ENCODE measurements at regions not wholly inside any gene's neighbourhood (a gene's known extent, or its start where the extent isn't known, plus 50 kb on each side); places are given as distances from the start of the nearest gene placed in this dataset.
A peak's percentile ranks its signal among the peaks of the same experiment; 100 is the strongest.

DNA sequence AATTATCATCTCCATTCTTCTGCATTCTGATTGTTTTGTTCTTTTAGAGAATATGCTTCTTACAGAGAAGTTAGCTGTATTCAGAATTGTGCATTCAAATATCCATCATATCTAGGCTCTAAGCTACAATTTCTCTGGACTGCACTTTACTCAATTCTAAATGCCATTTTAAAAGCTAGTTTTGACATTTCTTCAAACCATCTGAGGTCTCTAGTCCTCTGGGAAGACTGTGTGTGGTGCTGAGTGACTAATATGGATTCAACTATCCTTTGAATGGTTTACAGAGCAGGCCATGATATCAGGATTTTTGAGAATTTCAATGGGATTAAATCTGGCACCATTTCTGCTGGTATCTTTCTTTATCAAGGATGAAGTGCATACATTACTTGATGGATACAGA is 285.7 kb downstream of the BTBD3 start:
- peak overlapping the region; percentile 31; the same call in 1 of the 2 replicates for H3K4me2 ChIP-seq
- no peak overlapping the region for H2AFZ ChIP-seq (ENCODE audit: low read depth)
- H3K9ac ChIP-seq, result no peak overlapping the region
- no peaks in the 10 kb centered on the region for H3K36me3 ChIP-seq (ENCODE audit: insufficient read depth)
- H3K27me3 ChIP-seq (ENCODE audit: insufficient read depth, low read depth), result no peaks in the 10 kb centered on the region
- no peak overlapping the region for H3K4me3 ChIP-seq (IDR thresholded peaks at IDR 0.05; ENCODE audit: insufficient read depth, low read depth, low read length)
- no peaks in the 10 kb centered on the region for H3K79me2 ChIP-seq (ENCODE audit: insufficient read depth, low read depth)
- TF ChIP-seq, protein P1, sequence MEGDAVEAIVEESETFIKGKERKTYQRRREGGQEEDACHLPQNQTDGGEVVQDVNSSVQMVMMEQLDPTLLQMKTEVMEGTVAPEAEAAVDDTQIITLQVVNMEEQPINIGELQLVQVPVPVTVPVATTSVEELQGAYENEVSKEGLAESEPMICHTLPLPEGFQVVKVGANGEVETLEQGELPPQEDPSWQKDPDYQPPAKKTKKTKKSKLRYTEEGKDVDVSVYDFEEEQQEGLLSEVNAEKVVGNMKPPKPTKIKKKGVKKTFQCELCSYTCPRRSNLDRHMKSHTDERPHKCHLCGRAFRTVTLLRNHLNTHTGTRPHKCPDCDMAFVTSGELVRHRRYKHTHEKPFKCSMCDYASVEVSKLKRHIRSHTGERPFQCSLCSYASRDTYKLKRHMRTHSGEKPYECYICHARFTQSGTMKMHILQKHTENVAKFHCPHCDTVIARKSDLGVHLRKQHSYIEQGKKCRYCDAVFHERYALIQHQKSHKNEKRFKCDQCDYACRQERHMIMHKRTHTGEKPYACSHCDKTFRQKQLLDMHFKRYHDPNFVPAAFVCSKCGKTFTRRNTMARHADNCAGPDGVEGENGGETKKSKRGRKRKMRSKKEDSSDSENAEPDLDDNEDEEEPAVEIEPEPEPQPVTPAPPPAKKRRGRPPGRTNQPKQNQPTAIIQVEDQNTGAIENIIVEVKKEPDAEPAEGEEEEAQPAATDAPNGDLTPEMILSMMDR (conservative IDR thresholded peaks at IDR 0.05; ENCODE audit: low read depth, low read length), result no peak
- H4K20me1 ChIP-seq (ENCODE audit: insufficient read depth), result no peaks in the 10 kb centered on the region
- peaks cover 28% of the 10 kb centered on the region for H3K4me1 ChIP-seq (ENCODE audit: low read depth, poor library complexity, severe bottlenecking)
- no peak overlapping the region for H3K27ac ChIP-seq

DNA sequence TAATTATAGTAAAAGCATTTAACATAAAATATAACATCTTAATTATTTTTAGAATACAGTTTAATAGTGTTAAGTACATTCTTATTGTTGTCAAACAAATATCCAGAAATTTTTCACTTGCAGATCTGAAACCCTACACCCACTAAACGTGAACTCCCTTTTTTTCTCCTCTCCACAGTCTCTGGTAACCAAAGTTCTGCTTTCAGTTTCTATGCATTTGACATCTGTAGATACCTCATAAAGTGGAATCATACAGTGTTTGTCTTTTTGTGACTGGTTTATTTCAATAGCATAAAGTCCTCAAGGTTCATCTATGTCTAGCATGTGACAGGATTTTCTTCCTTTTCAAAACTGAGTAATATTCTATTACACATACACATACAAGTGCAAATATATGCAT is 286.3 kb downstream of the BTBD3 start:
- Histone ChIP-seq H3K36me3 (ENCODE audit: insufficient read depth) (no peaks in the 10 kb centered on the region), H3K4me1 (ENCODE audit: low read depth, poor library complexity, severe bottlenecking) (peaks cover 28% of the 10 kb centered on the region), H4K20me1 (ENCODE audit: insufficient read depth) (no peaks in the 10 kb centered on the region), H3K27me3 (ENCODE audit: insufficient read depth, low read depth) (no peaks in the 10 kb centered on the region), H3K4me3 (IDR thresholded peaks at IDR 0.05; ENCODE audit: insufficient read depth, low read depth, low read length) (no peak overlapping the region), H3K4me2 (no peak overlapping the region), H3K79me2 (ENCODE audit: insufficient read depth, low read depth) (no peaks in the 10 kb centered on the region), H3K9ac (no peak overlapping the region), H2AFZ (ENCODE audit: low read depth) (no peak overlapping the region), H3K27ac (no peak overlapping the region)
- TF ChIP-seq, protein P1 (conservative IDR thresholded peaks at IDR 0.05; ENCODE audit: low read depth, low read length), result no peak

DNA sequence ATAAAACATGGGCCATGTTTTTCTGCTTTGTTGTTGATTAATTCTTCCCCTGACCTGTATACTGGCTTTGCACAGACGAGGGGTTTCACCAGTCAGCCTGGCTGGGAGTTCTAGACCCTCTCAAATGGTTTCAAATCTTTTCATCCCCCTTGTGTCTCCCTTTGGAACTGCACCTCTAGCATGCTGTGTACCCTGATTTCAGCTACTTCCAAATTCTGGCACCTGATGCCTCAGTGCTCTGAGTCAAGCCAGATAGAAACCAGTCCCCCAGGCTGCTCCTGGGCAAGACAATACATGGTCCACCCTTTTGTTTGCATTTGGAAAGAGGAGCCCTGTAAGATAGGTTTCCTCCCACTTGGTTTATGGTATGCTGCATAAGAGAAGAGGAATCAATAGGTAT is 290.2 kb downstream of the BTBD3 start:
- no peak overlapping the region for H3K27ac ChIP-seq
- no peaks in the 10 kb centered on the region for H3K36me3 ChIP-seq (ENCODE audit: insufficient read depth)
- no peak overlapping the region for H3K9ac ChIP-seq
- no peak overlapping the region for H3K4me2 ChIP-seq
- H2AFZ ChIP-seq (ENCODE audit: low read depth), result no peak overlapping the region
- no peak overlapping the region for H3K4me3 ChIP-seq (IDR thresholded peaks at IDR 0.05; ENCODE audit: insufficient read depth, low read depth, low read length)
- H3K27me3 ChIP-seq (ENCODE audit: insufficient read depth, low read depth), result no peaks in the 10 kb centered on the region
- H3K4me1 ChIP-seq (ENCODE audit: low read depth, poor library complexity, severe bottlenecking), result peaks cover 26% of the 10 kb centered on the region
- TF ChIP-seq, protein P1 (conservative IDR thresholded peaks at IDR 0.05; ENCODE audit: low read depth, low read length), result peak; percentile 66
- no peaks in the 10 kb centered on the region for H3K79me2 ChIP-seq (ENCODE audit: insufficient read depth, low read depth)
- H4K20me1 ChIP-seq (ENCODE audit: insufficient read depth), result no peaks in the 10 kb centered on the region

DNA sequence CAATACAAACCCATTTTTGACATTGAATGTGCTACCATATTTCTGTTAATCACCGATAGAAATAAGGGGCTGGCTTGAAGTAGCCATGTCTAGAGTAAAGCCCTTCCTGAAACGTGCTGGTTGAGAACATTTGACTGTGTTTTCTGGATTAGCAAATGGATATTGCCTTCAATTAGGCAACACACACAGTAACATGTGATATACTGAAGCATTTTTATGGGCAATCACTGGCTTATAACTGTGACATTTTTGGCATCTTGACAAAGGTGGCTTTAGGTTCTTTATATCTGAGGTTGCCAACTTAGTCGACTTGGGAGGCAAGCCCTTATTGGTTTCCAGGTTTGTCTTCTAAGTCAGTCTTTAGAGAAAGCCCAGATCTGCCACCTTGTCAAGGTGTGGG is 292.9 kb downstream of the BTBD3 start:
- TF ChIP-seq, protein P1 (conservative IDR thresholded peaks at IDR 0.05; ENCODE audit: low read depth, low read length), result no peak
- H3K4me2 ChIP-seq, result no peak overlapping the region
- H3K9ac ChIP-seq, result no peak overlapping the region
- H4K20me1 ChIP-seq (ENCODE audit: insufficient read depth), result no peaks in the 10 kb centered on the region
- peaks cover 5% of the 10 kb centered on the region for H3K4me1 ChIP-seq (ENCODE audit: low read depth, poor library complexity, severe bottlenecking)
- no peak overlapping the region for H2AFZ ChIP-seq (ENCODE audit: low read depth)
- H3K27ac ChIP-seq, result no peak overlapping the region
- H3K79me2 ChIP-seq (ENCODE audit: insufficient read depth, low read depth), result no peaks in the 10 kb centered on the region
- H3K36me3 ChIP-seq (ENCODE audit: insufficient read depth), result no peaks in the 10 kb centered on the region
- H3K4me3 ChIP-seq (IDR thresholded peaks at IDR 0.05; ENCODE audit: insufficient read depth, low read depth, low read length), result no peak overlapping the region
- H3K27me3 ChIP-seq (ENCODE audit: insufficient read depth, low read depth), result no peaks in the 10 kb centered on the region

Measured in KMS-11 (cell line).